Smooth muscle cell (in vitro differentiated cells): ENCODE measurements at regions not wholly inside any gene's neighbourhood (a gene's known extent, or its start where the extent isn't known, plus 50 kb on each side); places are given as distances from the start of the nearest gene placed in this dataset.

ENCODE experiments used
- DNase-seq: peaks from one replicate; lab custom pipeline; 2025; ENCODE audit not compliant: unreplicated experiment; lab: John Stamatoyannopoulos, UW
- H2AFZ ChIP-seq: fragments of 200-600 bp; sonication (generic); 2 replicates; pipeline ENCODE4 v1.6.0; 2016; ENCODE audit warnings: antibody characterized with exemption, low read depth, mild to moderate bottlenecking
- H3F3A ChIP-seq: fragments of 200-600 bp; sonication (generic); 2 replicates; pipeline ENCODE4 v1.6.0; 2017; ENCODE audit warnings: antibody characterized with exemption, low read depth
- H3K27ac ChIP-seq: fragments of 200-600 bp; sonication (generic); 2 replicates; pipeline ENCODE4 v1.5.1; 2016; ENCODE audit warnings: low read depth, mild to moderate bottlenecking
- H3K27me3 ChIP-seq: fragments of 200-600 bp; sonication (generic); 2 replicates; pipeline ENCODE4 v1.6.1; 2016; ENCODE audit warnings: low read depth, mild to moderate bottlenecking
- H3K36me3 ChIP-seq: fragments of 200-600 bp; sonication (generic); 2 replicates; pipeline ENCODE4 v1.5.1; 2016; ENCODE audit warnings: low read depth
- H3K4me1 ChIP-seq: fragments of 200-600 bp; sonication (generic); 2 replicates; pipeline ENCODE4 v1.5.1; 2016; ENCODE audit warnings: low read depth
- H3K4me2 ChIP-seq: fragments of 200-600 bp; sonication (generic); 2 replicates; pipeline ENCODE4 v1.6.0; 2016; ENCODE audit warnings: mild to moderate bottlenecking
- H3K4me3 ChIP-seq: fragments of 200-600 bp; sonication (generic); 2 replicates; pipeline ENCODE4 v1.5.1; 2016; ENCODE audit warnings: mild to moderate bottlenecking
- H3K79me2 ChIP-seq: fragments of 200-600 bp; sonication (generic); 2 replicates; pipeline ENCODE4 v1.6.0; 2016; ENCODE audit warnings: low read depth, mild to moderate bottlenecking
- H3K9ac ChIP-seq: fragments of 200-600 bp; sonication (generic); 2 replicates; pipeline ENCODE4 v1.6.0; 2016; ENCODE audit warnings: low read depth
- H3K9me3 ChIP-seq: fragments of 200-600 bp; sonication (generic); replicated peaks from 2 replicates; pipeline ENCODE4 v1.5.1; 2016; ENCODE audit warnings: low read depth
- H4K20me1 ChIP-seq: fragments of 200-600 bp; sonication (generic); 2 replicates; pipeline ENCODE4 v1.6.0; 2016; ENCODE audit warnings: low read depth
- CTCF ChIP-seq: fragments of 200-600 bp; sonication (generic); IDR thresholded peaks from 2 replicates; pipeline ENCODE4 v1.5.1; 2017; ENCODE audit warnings: borderline replicate concordance, mild to moderate bottlenecking, antibody characterized with exemption; ENCODE audit not compliant: insufficient read depth, poor library complexity, severe bottlenecking
- WGBS: methylation state at CpG from one replicate; pipeline ENCODE4 v1.1.7; 2016; ENCODE audit warnings: low lambda C conversion rate; 5-methylcytosine and 5-hydroxymethylcytosine counted together

- Histone ChIP-seq H3K4me3 (no peak overlapping the region), H3K27ac (no peak overlapping the region), H3F3A (no peaks in the 10 kb centered on the region), H2AFZ (no peak overlapping the region), H3K36me3 (no peaks in the 10 kb centered on the region), H3K4me2 (no peak overlapping the region), H4K20me1 (no peaks in the 10 kb centered on the region), H3K27me3 (no peaks in the 10 kb centered on the region), H3K9me3 (no peaks in the 10 kb centered on the region), H3K9ac (no peak overlapping the region), H3K79me2 (no peaks in the 10 kb centered on the region), H3K4me1 (no peaks in the 10 kb centered on the region)
- no peak for DNase-seq
- no peak for TF ChIP-seq CTCF
- 90% methylated on average over 3 of the region's 3 CpGs for WGBS
Measured at GRCh38 chr9:119033596-119033995, 335.6 kb downstream of the BRINP1 start.

GRCh38 chr9:119036969-119037368 lies 332.3 kb downstream of the BRINP1 start:
- WGBS = 78% methylated on average over 2 of the region's 2 CpGs
- Histone ChIP-seq H3K4me2 (no peak overlapping the region), H3K4me3 (no peak overlapping the region), H4K20me1 (no peaks in the 10 kb centered on the region), H3K36me3 (no peaks in the 10 kb centered on the region), H3K9ac (no peak overlapping the region), H3K27ac (no peak overlapping the region), H3F3A (no peaks in the 10 kb centered on the region), H2AFZ (no peak overlapping the region), H3K9me3 (no peaks in the 10 kb centered on the region), H3K4me1 (no peaks in the 10 kb centered on the region), H3K79me2 (no peaks in the 10 kb centered on the region), H3K27me3 (no peaks in the 10 kb centered on the region)
- no peak for TF ChIP-seq CTCF
- no peak for DNase-seq

GRCh38 chr9:119043996-119044395 lies 325.2 kb downstream of the BRINP1 start:
- Histone ChIP-seq H3F3A (no peaks in the 10 kb centered on the region), H3K27me3 (peaks cover 4% of the 10 kb centered on the region), H3K79me2 (no peaks in the 10 kb centered on the region), H3K4me1 (peaks cover 14% of the 10 kb centered on the region), H3K27ac (peak overlapping the region; percentile 42), H3K9ac (no peak overlapping the region), H3K4me2 (peak overlapping the region; percentile 44), H3K4me3 (no peak overlapping the region), H2AFZ (peak overlapping the region; percentile 71), H3K9me3 (no peaks in the 10 kb centered on the region), H3K36me3 (no peaks in the 10 kb centered on the region), H4K20me1 (no peaks in the 10 kb centered on the region)
- no peak for TF ChIP-seq CTCF
- no peak for DNase-seq
- 96% methylated on average over 1 of the region's 1 CpG for WGBS

GRCh38 chr9:119044806-119045205 lies 324.4 kb downstream of the BRINP1 start:
- Histone ChIP-seq H3K27ac (peak overlapping the region; percentile 42), H4K20me1 (no peaks in the 10 kb centered on the region), H3F3A (no peaks in the 10 kb centered on the region), H3K4me2 (peak overlapping the region; percentile 44), H3K36me3 (no peaks in the 10 kb centered on the region), H3K4me3 (no peak overlapping the region), H3K4me1 (peaks cover 14% of the 10 kb centered on the region), H3K27me3 (peaks cover 4% of the 10 kb centered on the region), H2AFZ (peak overlapping the region; percentile 71), H3K79me2 (no peaks in the 10 kb centered on the region), H3K9ac (no peak overlapping the region), H3K9me3 (no peaks in the 10 kb centered on the region)
- no peak for TF ChIP-seq CTCF
- WGBS = 22% methylated on average over 1 of the region's 1 CpG
- DNase-seq = no peak
